GM13976 (cell line): ENCODE measurements at regions not wholly inside any gene's neighbourhood (a gene's known extent, or its start where the extent isn't known, plus 50 kb on each side); places are given as distances from the start of the nearest gene placed in this dataset.

Experiments
- DNase-seq: peaks from one replicate; pipeline ENCODE4 v3.0.0; 2012; ENCODE audit warnings: low spot score
- CTCF ChIP-seq: IDR thresholded peaks from 2 replicates; pipeline ENCODE4 v1.5.1; 2012; ENCODE audit warnings: borderline replicate concordance, mild to moderate bottlenecking; ENCODE audit not compliant: insufficient read depth; ENCODE audit errors: extremely low read depth, missing control alignments, control extremely low read depth
- in situ Hi-C: fragments of 300-500 bp; cut with MboI; formaldehyde crosslinking; loops from one replicate; pipeline ENCODE4 v1.12.0; 2022; ENCODE audit warnings: low sequenced_read_pairs, mixed read lengths, inconsistent platforms; ENCODE audit not compliant: unreplicated experiment

GRCh38 chr3:178385280-178385952, 150.8 kb upstream of the KCNMB2 start:
- TF ChIP-seq CTCF, result peak; percentile 26
- in situ Hi-C loops, result no loop called here
- peak; percentile 41 for DNase-seq

- TF ChIP-seq CTCF, result no peak
- in situ Hi-C loops, result no loop called here
- no peak for DNase-seq
These were observed 149.8 kb upstream of the KCNMB2 start for GRCh38 chr3:178386401-178386800.

DNA sequence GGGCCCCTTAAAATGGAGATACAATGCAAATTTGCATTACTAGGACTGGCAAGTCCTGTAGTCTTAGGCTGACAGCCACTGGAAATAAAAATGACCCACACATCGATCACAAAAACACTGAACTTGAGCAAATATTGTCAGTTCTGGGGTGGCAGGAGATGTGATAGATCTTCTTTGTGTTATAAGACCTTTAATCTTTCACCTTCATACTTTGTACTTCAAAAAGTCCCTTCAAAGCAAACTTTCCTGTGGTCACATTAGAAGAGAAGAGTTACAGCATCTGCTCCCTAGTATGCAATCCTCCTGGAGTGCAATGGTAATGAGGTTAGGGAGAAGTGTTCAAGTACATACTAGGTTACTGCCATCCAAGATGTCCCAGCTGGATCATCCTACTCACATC, 149.4 kb upstream of the KCNMB2 start:
- no peak for TF ChIP-seq CTCF
- DNase-seq, result no peak
- in situ Hi-C loops, result no loop called here

- in situ Hi-C loops, result no loop called here
- no peak for TF ChIP-seq CTCF
These were observed 147.8 kb upstream of the KCNMB2 start for GRCh38 chr3:178388473-178388872.

DNA sequence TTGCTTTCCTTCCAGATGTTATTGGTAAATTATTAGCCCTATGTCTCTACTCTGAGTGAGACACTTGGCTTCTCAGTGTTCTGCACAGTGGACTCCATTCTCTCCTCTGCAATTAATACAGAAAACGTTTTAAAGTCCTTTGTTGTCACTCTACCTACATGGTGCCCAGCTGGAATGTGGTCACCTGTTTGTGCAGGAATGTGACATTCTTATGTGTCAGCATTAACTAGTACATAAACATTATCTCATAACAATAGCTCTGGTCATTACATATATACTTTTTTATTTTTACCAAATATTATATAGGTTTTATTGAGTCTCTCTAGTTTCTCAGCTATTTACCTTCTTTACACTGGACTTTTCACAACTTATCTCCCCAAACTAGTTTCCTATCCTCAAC, 147.0 kb upstream of the KCNMB2 start:
- no peak for TF ChIP-seq CTCF
- in situ Hi-C loops, result no loop called here
- no peak for DNase-seq

More at GRCh38 chr3:178388473-178388872, 147.8 kb upstream of the KCNMB2 start:
- no peak for DNase-seq

- in situ Hi-C loops, result no loop called here
- DNase-seq, result no peak
- no peak for TF ChIP-seq CTCF
These were observed 143.7 kb upstream of the KCNMB2 start for GRCh38 chr3:178392511-178392926.
